ENCODE measurements at regions not wholly inside any gene's neighbourhood (a gene's known extent, or its start where the extent isn't known, plus 50 kb on each side); places are given as distances from the start of the nearest gene placed in this dataset.

- TF ChIP-seq, protein P1, sequence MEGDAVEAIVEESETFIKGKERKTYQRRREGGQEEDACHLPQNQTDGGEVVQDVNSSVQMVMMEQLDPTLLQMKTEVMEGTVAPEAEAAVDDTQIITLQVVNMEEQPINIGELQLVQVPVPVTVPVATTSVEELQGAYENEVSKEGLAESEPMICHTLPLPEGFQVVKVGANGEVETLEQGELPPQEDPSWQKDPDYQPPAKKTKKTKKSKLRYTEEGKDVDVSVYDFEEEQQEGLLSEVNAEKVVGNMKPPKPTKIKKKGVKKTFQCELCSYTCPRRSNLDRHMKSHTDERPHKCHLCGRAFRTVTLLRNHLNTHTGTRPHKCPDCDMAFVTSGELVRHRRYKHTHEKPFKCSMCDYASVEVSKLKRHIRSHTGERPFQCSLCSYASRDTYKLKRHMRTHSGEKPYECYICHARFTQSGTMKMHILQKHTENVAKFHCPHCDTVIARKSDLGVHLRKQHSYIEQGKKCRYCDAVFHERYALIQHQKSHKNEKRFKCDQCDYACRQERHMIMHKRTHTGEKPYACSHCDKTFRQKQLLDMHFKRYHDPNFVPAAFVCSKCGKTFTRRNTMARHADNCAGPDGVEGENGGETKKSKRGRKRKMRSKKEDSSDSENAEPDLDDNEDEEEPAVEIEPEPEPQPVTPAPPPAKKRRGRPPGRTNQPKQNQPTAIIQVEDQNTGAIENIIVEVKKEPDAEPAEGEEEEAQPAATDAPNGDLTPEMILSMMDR (conservative IDR thresholded peaks at IDR 0.05; ENCODE audit: low read length) = no peak
- TF ChIP-seq EZH2phosphoT487 (IDR thresholded peaks at IDR 0.05; ENCODE audit: borderline replicate concordance, low read depth, low read length) = no peak
- CTCF ChIA-PET (ENCODE audit: unreplicated experiment) = no interaction called here
Observed at GRCh38 chr1:2880812-2881295, 79.4 kb upstream of the TTC34 start.

GRCh38 chr1:2881556-2881955 is 80.1 kb upstream of the TTC34 start:
- Histone ChIP-seq H3K4me1 (ENCODE audit: insufficient read depth, low read length, poor library complexity, severe bottlenecking) (no peaks in the 10 kb centered on the region), H3K4me2 (ENCODE audit: low read length) (no peak overlapping the region), H3K36me3 (ENCODE audit: insufficient read depth, low read length) (no peaks in the 10 kb centered on the region), H3K79me2 (ENCODE audit: insufficient read depth, low read depth, low read length) (no peaks in the 10 kb centered on the region), H3K9me3 (ENCODE audit: low read length) (no peaks in the 10 kb centered on the region), H4K20me1 (ENCODE audit: insufficient read depth, low read length) (no peaks in the 10 kb centered on the region), H3K27ac (ENCODE audit: low read depth, low read length, poor library complexity, severe bottlenecking) (no peak overlapping the region), H2AFZ (ENCODE audit: low read length) (no peak overlapping the region), H3K4me3 (ENCODE audit: low read depth, low read length, poor library complexity, severe bottlenecking) (no peak overlapping the region), H3K9me2 (ENCODE audit: insufficient read depth, low read length) (no peaks in the 10 kb centered on the region)
- no peak for DNase-seq (ENCODE audit: low spot score)
- TF ChIP-seq, protein P1 (conservative IDR thresholded peaks at IDR 0.05; ENCODE audit: low read length) = no peak
- no peak for TF ChIP-seq EZH2phosphoT487 (IDR thresholded peaks at IDR 0.05; ENCODE audit: borderline replicate concordance, low read depth, low read length)
- ChIA-PET POLR2A (no interaction called here), CTCF (ENCODE audit: unreplicated experiment) (no interaction called here)
- intact Hi-C loops (cut with micrococcal nuclease; ENCODE audit: unreplicated experiment) = no loop called here
- no TSS peak for BruUV-seq (replicated peaks)

More at GRCh38 chr1:2880812-2881295, 79.4 kb upstream of the TTC34 start:
- H3K36me3 ChIP-seq (ENCODE audit: insufficient read depth, low read length) = no peaks in the 10 kb centered on the region
- H3K4me3 ChIP-seq (ENCODE audit: low read depth, low read length, poor library complexity, severe bottlenecking) = no peak overlapping the region
- intact Hi-C loops (cut with micrococcal nuclease; ENCODE audit: unreplicated experiment) = no loop called here
- no peak overlapping the region for H3K4me2 ChIP-seq (ENCODE audit: low read length)
- H3K4me1 ChIP-seq (ENCODE audit: insufficient read depth, low read length, poor library complexity, severe bottlenecking) = no peaks in the 10 kb centered on the region
- no peaks in the 10 kb centered on the region for H3K9me2 ChIP-seq (ENCODE audit: insufficient read depth, low read length)
- POLR2A ChIA-PET = no interaction called here
- H3K9me3 ChIP-seq (ENCODE audit: low read length) = no peaks in the 10 kb centered on the region
- no peak overlapping the region for H3K27ac ChIP-seq (ENCODE audit: low read depth, low read length, poor library complexity, severe bottlenecking)
- DNase-seq (ENCODE audit: low spot score) = no peak
- H3K79me2 ChIP-seq (ENCODE audit: insufficient read depth, low read depth, low read length) = no peaks in the 10 kb centered on the region
- H4K20me1 ChIP-seq (ENCODE audit: insufficient read depth, low read length) = no peaks in the 10 kb centered on the region
- no TSS peak for BruUV-seq (replicated peaks)
- no peak overlapping the region for H2AFZ ChIP-seq (ENCODE audit: low read length)

DNA sequence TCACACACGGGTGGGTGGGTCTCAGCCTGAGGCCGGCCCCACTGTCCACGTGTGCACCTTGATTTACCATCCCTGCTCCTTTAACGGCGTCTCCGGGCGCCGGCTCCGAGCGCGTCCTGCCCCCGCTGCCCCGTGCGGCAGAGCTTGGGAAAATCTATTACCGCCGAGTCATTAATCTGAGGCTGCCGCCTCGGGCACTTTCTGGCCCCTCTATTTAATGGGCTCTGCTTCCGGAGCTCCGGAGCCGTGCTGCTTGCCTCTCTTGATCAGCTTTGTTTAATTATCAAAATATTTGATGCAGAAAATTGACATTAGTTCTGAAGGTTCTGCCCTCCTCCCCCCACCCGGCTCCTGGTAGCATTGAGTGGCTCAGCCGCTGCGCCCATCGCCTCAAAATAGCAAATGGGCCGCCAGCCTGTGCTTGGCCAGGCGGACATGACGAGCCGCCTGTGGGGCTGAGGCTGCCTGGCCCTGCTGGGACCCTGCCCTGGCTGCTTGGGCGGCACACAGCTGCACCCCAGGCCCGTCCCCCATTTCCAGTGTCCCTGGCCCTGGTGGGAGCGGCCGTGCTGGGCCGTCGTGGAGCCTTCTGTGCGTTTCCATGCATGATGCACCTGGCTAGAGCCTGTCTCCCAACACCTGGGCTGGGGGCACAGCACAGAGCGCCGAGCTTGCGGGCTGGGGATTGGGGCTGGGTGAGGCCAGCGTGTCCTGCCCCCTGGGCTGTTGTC is 81.6 kb upstream of the TTC34 start:
- POLR2A ChIA-PET = no interaction called here
- Histone ChIP-seq H3K4me2 (ENCODE audit: low read length) (no peak overlapping the region), H3K9me2 (ENCODE audit: insufficient read depth, low read length) (no peaks in the 10 kb centered on the region), H3K4me3 (ENCODE audit: low read depth, low read length, poor library complexity, severe bottlenecking) (no peak overlapping the region), H3K9me3 (ENCODE audit: low read length) (no peaks in the 10 kb centered on the region), H3K79me2 (ENCODE audit: insufficient read depth, low read depth, low read length) (no peaks in the 10 kb centered on the region), H3K4me1 (ENCODE audit: insufficient read depth, low read length, poor library complexity, severe bottlenecking) (no peaks in the 10 kb centered on the region), H3K27ac (ENCODE audit: low read depth, low read length, poor library complexity, severe bottlenecking) (no peak overlapping the region), H4K20me1 (ENCODE audit: insufficient read depth, low read length) (no peaks in the 10 kb centered on the region), H3K36me3 (ENCODE audit: insufficient read depth, low read length) (no peaks in the 10 kb centered on the region), H2AFZ (ENCODE audit: low read length) (no peak overlapping the region)
- CTCF ChIA-PET (ENCODE audit: unreplicated experiment) = no interaction called here
- intact Hi-C loops (cut with micrococcal nuclease; ENCODE audit: unreplicated experiment) = no loop called here
- TF ChIP-seq, protein P1 (conservative IDR thresholded peaks at IDR 0.05; ENCODE audit: low read length) = no peak
- no peak for TF ChIP-seq EZH2phosphoT487 (IDR thresholded peaks at IDR 0.05; ENCODE audit: borderline replicate concordance, low read depth, low read length)
- no peak for DNase-seq (ENCODE audit: low spot score)
- BruUV-seq (replicated peaks) = no TSS peak
